ENCODE measurements at regions not wholly inside any gene's neighbourhood (a gene's known extent, or its start where the extent isn't known, plus 50 kb on each side); places are given as distances from the start of the nearest gene placed in this dataset.

DNA sequence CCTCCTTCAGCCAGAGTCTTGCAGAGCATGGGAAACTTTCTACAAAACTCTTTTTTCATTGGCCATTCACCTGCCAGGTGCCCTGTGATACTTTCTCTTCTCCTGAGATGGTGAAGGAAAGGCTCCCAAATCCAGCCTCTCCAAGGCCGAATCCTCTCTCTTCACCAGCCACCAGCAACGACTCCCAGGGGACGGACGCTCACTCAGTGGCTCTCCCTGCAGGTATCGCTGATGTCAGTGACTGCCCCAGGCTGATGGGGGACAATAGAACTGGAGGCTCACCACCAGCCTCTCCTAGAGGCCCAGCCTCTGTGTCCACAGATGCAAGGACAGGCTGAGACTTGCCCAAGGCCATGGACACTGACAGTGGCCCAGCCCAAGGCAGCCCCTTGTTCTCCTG, 204.1 kb downstream of the BCL11B start:
- TF ChIP-seq USF2 (IDR thresholded peaks at IDR 0.05; ENCODE audit: borderline replicate concordance, low read depth, low read length) = no peak
- TF ChIP-seq RAD21 (IDR thresholded peaks at IDR 0.05; ENCODE audit: low read length) = no peak
- TF ChIP-seq, protein P1, sequence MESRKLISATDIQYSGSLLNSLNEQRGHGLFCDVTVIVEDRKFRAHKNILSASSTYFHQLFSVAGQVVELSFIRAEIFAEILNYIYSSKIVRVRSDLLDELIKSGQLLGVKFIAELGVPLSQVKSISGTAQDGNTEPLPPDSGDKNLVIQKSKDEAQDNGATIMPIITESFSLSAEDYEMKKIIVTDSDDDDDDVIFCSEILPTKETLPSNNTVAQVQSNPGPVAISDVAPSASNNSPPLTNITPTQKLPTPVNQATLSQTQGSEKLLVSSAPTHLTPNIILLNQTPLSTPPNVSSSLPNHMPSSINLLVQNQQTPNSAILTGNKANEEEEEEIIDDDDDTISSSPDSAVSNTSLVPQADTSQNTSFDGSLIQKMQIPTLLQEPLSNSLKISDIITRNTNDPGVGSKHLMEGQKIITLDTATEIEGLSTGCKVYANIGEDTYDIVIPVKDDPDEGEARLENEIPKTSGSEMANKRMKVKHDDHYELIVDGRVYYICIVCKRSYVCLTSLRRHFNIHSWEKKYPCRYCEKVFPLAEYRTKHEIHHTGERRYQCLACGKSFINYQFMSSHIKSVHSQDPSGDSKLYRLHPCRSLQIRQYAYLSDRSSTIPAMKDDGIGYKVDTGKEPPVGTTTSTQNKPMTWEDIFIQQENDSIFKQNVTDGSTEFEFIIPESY (IDR thresholded peaks at IDR 0.05; ENCODE audit: borderline replicate concordance, low read depth) = no peak
- TF ChIP-seq SMC3 (IDR thresholded peaks at IDR 0.05; ENCODE audit: low read depth, low read length) = no peak
- TF ChIP-seq REST (IDR thresholded peaks at IDR 0.05; ENCODE audit: low read depth, low read length) = no peak
- no peak for TF ChIP-seq CTCF (IDR thresholded peaks at IDR 0.05)
- no peak for TF ChIP-seq FOXM1 (IDR thresholded peaks at IDR 0.05; ENCODE audit: low read depth)
- TF ChIP-seq PBX3 (IDR thresholded peaks at IDR 0.05) = no peak
- TF ChIP-seq POLR2AphosphoS5 (IDR thresholded peaks at IDR 0.05; ENCODE audit: low read depth, low read length) = no peak
- no peak for TF ChIP-seq FOXJ3 (CRISPR knock-in tag; IDR thresholded peaks at IDR 0.05)
- no peak for TF ChIP-seq JUND (IDR thresholded peaks at IDR 0.05)
- no peak for TF ChIP-seq MEF2A (IDR thresholded peaks at IDR 0.05; ENCODE audit: borderline replicate concordance, low read depth)
- no peak for TF ChIP-seq IRF3 (IDR thresholded peaks at IDR 0.05; ENCODE audit: low read depth, low read length)
- TF ChIP-seq RFX5 (IDR thresholded peaks at IDR 0.05; ENCODE audit: low read length) = no peak
- TF ChIP-seq, protein P2, sequence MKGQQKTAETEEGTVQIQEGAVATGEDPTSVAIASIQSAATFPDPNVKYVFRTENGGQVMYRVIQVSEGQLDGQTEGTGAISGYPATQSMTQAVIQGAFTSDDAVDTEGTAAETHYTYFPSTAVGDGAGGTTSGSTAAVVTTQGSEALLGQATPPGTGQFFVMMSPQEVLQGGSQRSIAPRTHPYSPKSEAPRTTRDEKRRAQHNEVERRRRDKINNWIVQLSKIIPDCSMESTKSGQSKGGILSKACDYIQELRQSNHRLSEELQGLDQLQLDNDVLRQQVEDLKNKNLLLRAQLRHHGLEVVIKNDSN (IDR thresholded peaks at IDR 0.05; ENCODE audit: borderline replicate concordance, low read depth) = no peak
- TF ChIP-seq YY1 (IDR thresholded peaks at IDR 0.05; ENCODE audit: low read depth) = no peak
- no peak for TF ChIP-seq TCF12 (IDR thresholded peaks at IDR 0.05)
- TF ChIP-seq SIN3A (IDR thresholded peaks at IDR 0.05; ENCODE audit: borderline replicate concordance, low read depth, low read length) = no peak
- no peak for TF ChIP-seq CHD2 (IDR thresholded peaks at IDR 0.05; ENCODE audit: low read length, partially characterized antibody)
- Histone ChIP-seq H3K4me1 (ENCODE audit: control insufficient read depth in 1 of 2, insufficient read depth in 2 of 2, low read depth in 1 of 2, low read length in 1 of 2) (no peaks in the 10 kb centered on the region), H3F3A (replicated peaks; ENCODE audit: insufficient read depth) (no peaks in the 10 kb centered on the region), H3K4me2 (no peak overlapping the region), H3K36me3 (replicated peaks in 1 of 2; ENCODE audit: control insufficient read depth in 1 of 2, insufficient read depth in 2 of 2, low read length in 1 of 2) (no peaks in the 10 kb centered on the region), H3K9me3 (no peaks in the 10 kb centered on the region), H3K9me2 (no peaks in the 10 kb centered on the region), H3K79me2 (ENCODE audit: insufficient read depth) (no peaks in the 10 kb centered on the region), H2AFZ (ENCODE audit: low read depth) (no peak overlapping the region), H3K9ac (no peak overlapping the region), H3K27me3 (ENCODE audit: insufficient read depth) (peaks cover 16% of the 10 kb centered on the region), H3K4me3 (ENCODE audit: low read depth in 2 of 2, low read length in 1 of 2) (no peak overlapping the region), H4K20me1 (ENCODE audit: insufficient read depth) (no peaks in the 10 kb centered on the region), H3K27ac (ENCODE audit: low read depth in 2 of 2, low read length in 1 of 2) (no peak overlapping the region)
- DNase-seq = no peak
- POLR2A ChIA-PET = no interaction called here
- CTCF ChIA-PET = no interaction called here
- 13% methylated on average over 4 of the region's 5 CpGs for WGBS (ENCODE audit: low lambda C conversion rate)

All from SK-N-SH (cell line).